ENCODE measurements at regions not wholly inside any gene's neighbourhood (a gene's known extent, or its start where the extent isn't known, plus 50 kb on each side); places are given as distances from the start of the nearest gene placed in this dataset.

- Histone ChIP-seq H3K27me3 (replicated peaks; ENCODE audit: insufficient read depth, low read depth, low read length, poor library complexity) (no peaks in the 10 kb centered on the region), H3K9me3 (ENCODE audit: low read depth, low read length, poor library complexity, severe bottlenecking) (no peaks in the 10 kb centered on the region), H3K4me1 (ENCODE audit: insufficient read depth, low read length, poor library complexity, severe bottlenecking) (peaks cover 42% of the 10 kb centered on the region), H3K36me3 (ENCODE audit: insufficient read depth, low read length, poor library complexity, severe bottlenecking) (no peaks in the 10 kb centered on the region), H3K27ac (ENCODE audit: low read depth, low read length, poor library complexity, severe bottlenecking) (peak overlapping the region; percentile 19), H3K4me3 (ENCODE audit: low read depth, low read length, poor library complexity, severe bottlenecking) (no peak overlapping the region)
- TF ChIP-seq EZH2 (IDR thresholded peaks at IDR 0.05; ENCODE audit: borderline replicate concordance, low read depth, low read length, poor library complexity, severe bottlenecking) (no peak), CTCF (conservative IDR thresholded peaks at IDR 0.05; ENCODE audit: low read depth, low read length) (no peak)
- ChIA-PET POLR2A (ENCODE audit: low non-redundant PET) (no interaction called here), CTCF (no interaction called here)
- no peak for DNase-seq (ENCODE audit: low spot score)
- intact Hi-C loops (cut with micrococcal nuclease; ENCODE audit: unreplicated experiment), result no loop called here
- BruUV-seq (replicated peaks), result no TSS peak
Observed at GRCh38 chr3:151555523-151555922, 94.7 kb upstream of the IGSF10 start.

DNA sequence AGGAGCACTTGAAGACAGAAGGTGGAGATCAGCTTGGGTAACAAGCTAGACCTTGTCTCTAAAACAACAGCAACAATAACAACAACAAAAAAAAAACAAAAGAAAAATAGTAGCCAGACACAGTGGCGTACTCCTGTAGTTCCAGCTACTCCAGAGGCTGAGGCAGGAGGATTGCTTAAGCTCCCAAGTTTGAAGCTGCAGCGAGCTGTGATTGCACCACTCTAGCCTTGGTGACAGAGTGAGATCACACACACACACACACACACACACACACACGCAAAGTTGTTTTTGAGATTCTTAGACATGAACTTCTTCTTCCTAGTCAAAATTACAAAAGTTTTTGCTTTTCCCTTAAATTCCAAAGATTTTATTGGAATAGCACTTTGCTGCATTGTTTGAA lies 93.0 kb upstream of the IGSF10 start:
- H3K27me3 ChIP-seq (replicated peaks; ENCODE audit: insufficient read depth, low read depth, low read length, poor library complexity), result no peaks in the 10 kb centered on the region
- no TSS peak for BruUV-seq (replicated peaks)
- no peak for TF ChIP-seq EZH2 (IDR thresholded peaks at IDR 0.05; ENCODE audit: borderline replicate concordance, low read depth, low read length, poor library complexity, severe bottlenecking)
- no peak for TF ChIP-seq CTCF (conservative IDR thresholded peaks at IDR 0.05; ENCODE audit: low read depth, low read length)
- H3K36me3 ChIP-seq (ENCODE audit: insufficient read depth, low read length, poor library complexity, severe bottlenecking), result no peaks in the 10 kb centered on the region
- peaks cover 37% of the 10 kb centered on the region for H3K4me1 ChIP-seq (ENCODE audit: insufficient read depth, low read length, poor library complexity, severe bottlenecking)
- H3K4me3 ChIP-seq (ENCODE audit: low read depth, low read length, poor library complexity, severe bottlenecking), result no peak overlapping the region
- DNase-seq (ENCODE audit: low spot score), result peak; percentile 57
- POLR2A ChIA-PET (ENCODE audit: low non-redundant PET), result no interaction called here
- CTCF ChIA-PET, result no interaction called here
- no peaks in the 10 kb centered on the region for H3K9me3 ChIP-seq (ENCODE audit: low read depth, low read length, poor library complexity, severe bottlenecking)
- intact Hi-C loops (cut with micrococcal nuclease; ENCODE audit: unreplicated experiment), result no loop called here
- H3K27ac ChIP-seq (ENCODE audit: low read depth, low read length, poor library complexity, severe bottlenecking), result peak overlapping the region; percentile 22

GRCh38 chr3:151552589-151552988 lies 91.7 kb upstream of the IGSF10 start:
- POLR2A ChIA-PET (ENCODE audit: low non-redundant PET), result no interaction called here
- DNase-seq (ENCODE audit: low spot score), result peak; percentile 56
- Histone ChIP-seq H3K4me3 (ENCODE audit: low read depth, low read length, poor library complexity, severe bottlenecking) (no peak overlapping the region), H3K27ac (ENCODE audit: low read depth, low read length, poor library complexity, severe bottlenecking) (peak overlapping the region; percentile 11), H3K27me3 (replicated peaks; ENCODE audit: insufficient read depth, low read depth, low read length, poor library complexity) (no peaks in the 10 kb centered on the region), H3K36me3 (ENCODE audit: insufficient read depth, low read length, poor library complexity, severe bottlenecking) (no peaks in the 10 kb centered on the region), H3K4me1 (ENCODE audit: insufficient read depth, low read length, poor library complexity, severe bottlenecking) (peaks cover 49% of the 10 kb centered on the region), H3K9me3 (ENCODE audit: low read depth, low read length, poor library complexity, severe bottlenecking) (no peaks in the 10 kb centered on the region)
- no TSS peak for BruUV-seq (replicated peaks)
- CTCF ChIA-PET, result no interaction called here
- intact Hi-C loops (cut with micrococcal nuclease; ENCODE audit: unreplicated experiment), result no loop called here
- TF ChIP-seq CTCF (conservative IDR thresholded peaks at IDR 0.05; ENCODE audit: low read depth, low read length) (no peak), EZH2 (IDR thresholded peaks at IDR 0.05; ENCODE audit: borderline replicate concordance, low read depth, low read length, poor library complexity, severe bottlenecking) (no peak)
